Lung (tissue), 11 donors: ENCODE measurements at regions not wholly inside any gene's neighbourhood (a gene's known extent, or its start where the extent isn't known, plus 50 kb on each side); places are given as distances from the start of the nearest gene placed in this dataset.
A peak's percentile ranks its signal among the peaks of the same experiment; 100 is the strongest.

Experiments used
- ATAC-seq: fragments of 200-7000 bp; cut with Tn5 transposase; one replicate; pipeline ENCODE4 v1.9.1; 2020; ENCODE audit warnings: moderate number of reproducible peaks; ENCODE audit not compliant: insufficient read depth, low FRiP score
- DNase-seq, 3 donors: peaks; one replicate each; pipeline ENCODE4 v3.0.0-alpha.2; 2013 to 2017
- H3K27ac ChIP-seq, 2 donors: one replicate each; pipeline ENCODE4 v1.5.1; 2013; ENCODE audit warnings: mild to moderate bottlenecking in 2 of 2, moderate library complexity in 2 of 2, control low read depth in 1 of 2, inconsistent platforms in 1 of 2, low read depth in 1 of 2, low read length in 1 of 2
- H3K27me3 ChIP-seq, 3 donors: one replicate each; pipeline ENCODE4 v1.5.1; 2013; ENCODE audit warnings: low read length in 2 of 3; ENCODE audit not compliant: control insufficient read depth in 3 of 3, insufficient read depth in 3 of 3
- H3K36me3 ChIP-seq, 4 donors: one replicate each; pipeline ENCODE4 v1.5.1; 2013; ENCODE audit warnings: low read length in 4 of 4, mild to moderate bottlenecking in 1 of 4, moderate library complexity in 1 of 4; ENCODE audit not compliant: control insufficient read depth in 4 of 4, insufficient read depth in 4 of 4
- H3K4me1 ChIP-seq, 5 donors: one replicate each; pipeline ENCODE4 v1.5.1; 2013; ENCODE audit warnings: low read length in 5 of 5, mild to moderate bottlenecking in 2 of 5, moderate library complexity in 1 of 5; ENCODE audit not compliant: control insufficient read depth in 5 of 5, insufficient read depth in 5 of 5
- H3K4me3 ChIP-seq: one replicate; pipeline ENCODE4 v1.5.1; 2013; ENCODE audit warnings: mild to moderate bottlenecking, control low read depth, moderate library complexity
- H3K9ac ChIP-seq, 2 donors: one replicate each; pipeline ENCODE4 v1.5.1; 2013; ENCODE audit warnings: low read length in 2 of 2, control low read depth in 1 of 2; ENCODE audit not compliant: insufficient read depth in 1 of 2
- H3K9me3 ChIP-seq, 4 donors: one replicate each; pipeline ENCODE4 v1.5.1; 2013; ENCODE audit warnings: low read length in 3 of 4, mild to moderate bottlenecking in 1 of 4, moderate library complexity in 1 of 4; ENCODE audit not compliant: control insufficient read depth in 4 of 4, insufficient read depth in 3 of 4
- CTCF ChIP-seq: IDR thresholded peaks from 2 replicates; pipeline ENCODE4 v1.5.1; 2012; ENCODE audit warnings: mild to moderate bottlenecking; ENCODE audit errors: control extremely low read depth, extremely low read depth
- WGBS, 2 donors: extraction: QIAGEN DNeasy Blood & Tissue Kit; methylation state at CpG; one replicate each; pipeline ENCODE4 v1.1.7; 2013; 5-methylcytosine and 5-hydroxymethylcytosine counted together
- donor health status: control.
- donor health status: control.
- donor health status: Bipolar disorder and iron deficiency.
- donor health status: healthy.
- donor health status: DM: yes; HTN: yes; CAD: no.

GRCh38 chr5:38686658-38687057, 130.2 kb upstream of the LIFR start:
- Histone ChIP-seq H3K36me3 (no peaks in the 10 kb centered on the region), H3K9ac (no peak overlapping the region), H3K27me3 (no peaks in the 10 kb centered on the region), H3K27ac (no peak overlapping the region), H3K9me3 (no peaks in the 10 kb centered on the region), H3K4me1 (peaks cover 0 to 26% (median 0%) of the 10 kb centered on the region in 5 donors), H3K4me3 (no peak overlapping the region)
- ATAC-seq (no peak), DNase-seq (peak; percentile 47 to 74 (median 68))
- WGBS, 2 donors, result 79 to 87% methylated on average over 3 of the region's 3 CpGs
- TF ChIP-seq CTCF, result no peak

GRCh38 chr5:38692346-38692745, 135.9 kb upstream of the LIFR start:
- no peaks in the 10 kb centered on the region for H3K9me3 ChIP-seq
- no peak for ATAC-seq
- no peak overlapping the region for H3K9ac ChIP-seq
- no peak for TF ChIP-seq CTCF
- H3K27me3 ChIP-seq, result no peaks in the 10 kb centered on the region
- WGBS, 2 donors, result 87 to 91% methylated on average over 4 of the region's 4 CpGs
- H3K27ac ChIP-seq, result no peak overlapping the region
- no peak for DNase-seq
- peaks cover 0 to 45% (median 17%) of the 10 kb centered on the region in 5 donors for H3K4me1 ChIP-seq
- no peaks in the 10 kb centered on the region for H3K36me3 ChIP-seq
- H3K4me3 ChIP-seq, result no peak overlapping the region

GRCh38 chr5:38692781-38693527, 136.5 kb upstream of the LIFR start:
- no peak for TF ChIP-seq CTCF
- ATAC-seq (no peak), DNase-seq (no peak)
- no peak overlapping the region for H3K27ac ChIP-seq
- H3K4me1 ChIP-seq, result peaks cover 0 to 51% (median 18%) of the 10 kb centered on the region in 5 donors
- H3K9me3 ChIP-seq, result no peaks in the 10 kb centered on the region
- no peak overlapping the region for H3K4me3 ChIP-seq
- 82 to 83% methylated on average over 6 of the region's 6 CpGs for WGBS, 2 donors
- no peaks in the 10 kb centered on the region for H3K36me3 ChIP-seq
- H3K9ac ChIP-seq, result no peak overlapping the region
- H3K27me3 ChIP-seq, result no peaks in the 10 kb centered on the region
